Neural cell (in vitro differentiated cells): ENCODE measurements at regions not wholly inside any gene's neighbourhood (a gene's known extent, or its start where the extent isn't known, plus 50 kb on each side); places are given as distances from the start of the nearest gene placed in this dataset.

Source experiments
- CTCF ChIP-seq: fragments of 450-650 bp; IDR thresholded peaks from 2 replicates; pipeline ENCODE4 v1.5.1; 2014; ENCODE audit warnings: antibody characterized with exemption, mild to moderate bottlenecking, moderate library complexity; ENCODE audit not compliant: poor library complexity, severe bottlenecking
- EP300 ChIP-seq: fragments of 450-650 bp; conservative IDR thresholded peaks from 2 replicates; pipeline ENCODE4 v1.6.1; 2014; ENCODE audit warnings: antibody characterized with exemption, mild to moderate bottlenecking, moderate library complexity; ENCODE audit not compliant: poor library complexity, severe bottlenecking
- EZH2 ChIP-seq: fragments of 200-600, 300-800 bp; shearing (Covaris generic), sonication (generic); IDR thresholded peaks from 2 replicates; pipeline ENCODE4 v1.6.1; 2014; ENCODE audit warnings: antibody characterized with exemption, low read length, borderline replicate concordance, mild to moderate bottlenecking; ENCODE audit not compliant: insufficient read depth, poor library complexity, severe bottlenecking
- RAD21 ChIP-seq: fragments of 450-650 bp; conservative IDR thresholded peaks from 2 replicates; pipeline ENCODE4 v1.6.1; 2014; ENCODE audit warnings: antibody characterized with exemption, mild to moderate bottlenecking, moderate library complexity
- REST ChIP-seq: IDR thresholded peaks from 2 replicates; pipeline ENCODE4 v1.6.1; 2012; ENCODE audit warnings: borderline replicate concordance
- SMC3 ChIP-seq: fragments of 450-650 bp; conservative IDR thresholded peaks from 2 replicates; pipeline ENCODE4 v1.6.1; 2014; ENCODE audit warnings: antibody characterized with exemption, mild to moderate bottlenecking, moderate library complexity; ENCODE audit not compliant: poor library complexity

GRCh38 chr6:168863467-168863866, 390.2 kb downstream of the THBS2 start:
- TF ChIP-seq CTCF (no peak), EZH2 (no peak), RAD21 (no peak), SMC3 (no peak), EP300 (no peak), REST (no peak)
